Activated CD4-positive, CD25-positive, alpha-beta regulatory T cell treated with anti-CD3 and anti-CD28 coated beads, Interleukin-2, amount 50 U/mL, for 24 hours (primary cell): ENCODE measurements at regions not wholly inside any gene's neighbourhood (a gene's known extent, or its start where the extent isn't known, plus 50 kb on each side); places are given as distances from the start of the nearest gene placed in this dataset.

Source experiments
- ATAC-seq, 2 donors: fragments of 150-1000 bp; cut with Tn5 transposase; one replicate each; pipeline ENCODE4 v1.10.0; 2021; ENCODE audit warnings: mild to moderate bottlenecking in 1 of 2, moderate library complexity in 1 of 2

GRCh38 chr14:22011253-22011642 is 337.6 kb upstream of the OR4E1 start:
- no peak for ATAC-seq

DNA sequence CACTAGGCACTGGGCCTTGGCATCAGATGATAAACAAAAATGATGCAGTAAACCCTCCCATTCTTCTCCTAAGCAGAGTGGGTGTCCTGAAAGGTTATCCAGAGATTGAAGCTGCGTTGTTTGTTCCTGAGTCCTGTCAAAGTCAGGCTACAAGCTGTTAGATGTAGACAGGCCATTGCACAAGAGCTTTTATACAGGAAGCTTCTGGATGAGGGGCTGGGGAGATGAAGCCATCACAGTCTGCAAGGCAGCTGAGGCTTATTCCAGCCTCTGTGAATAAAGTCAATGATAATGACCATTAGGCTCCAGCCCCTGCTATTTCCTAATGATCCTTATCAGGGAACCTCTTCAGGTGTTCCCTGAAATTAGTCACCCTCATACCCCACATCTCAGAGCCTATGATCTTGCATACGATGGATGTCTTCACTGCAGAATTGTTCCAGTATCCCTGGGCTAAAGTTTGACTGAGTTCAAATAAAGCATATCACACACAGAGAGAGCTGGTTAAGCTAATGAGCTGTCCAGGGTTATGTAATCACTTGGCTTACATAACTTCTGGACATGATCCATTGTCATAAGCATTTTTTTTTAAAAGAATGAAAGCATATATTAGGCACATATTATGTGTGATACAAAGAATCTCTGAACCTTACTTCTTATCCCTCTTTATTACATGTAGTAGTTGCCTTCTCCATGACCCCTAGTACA is 337.1 kb upstream of the OR4E1 start:
- ATAC-seq: no peak

- no peak for ATAC-seq
Measured at GRCh38 chr14:22008766-22009165, 335.1 kb upstream of the OR4E1 start.

DNA sequence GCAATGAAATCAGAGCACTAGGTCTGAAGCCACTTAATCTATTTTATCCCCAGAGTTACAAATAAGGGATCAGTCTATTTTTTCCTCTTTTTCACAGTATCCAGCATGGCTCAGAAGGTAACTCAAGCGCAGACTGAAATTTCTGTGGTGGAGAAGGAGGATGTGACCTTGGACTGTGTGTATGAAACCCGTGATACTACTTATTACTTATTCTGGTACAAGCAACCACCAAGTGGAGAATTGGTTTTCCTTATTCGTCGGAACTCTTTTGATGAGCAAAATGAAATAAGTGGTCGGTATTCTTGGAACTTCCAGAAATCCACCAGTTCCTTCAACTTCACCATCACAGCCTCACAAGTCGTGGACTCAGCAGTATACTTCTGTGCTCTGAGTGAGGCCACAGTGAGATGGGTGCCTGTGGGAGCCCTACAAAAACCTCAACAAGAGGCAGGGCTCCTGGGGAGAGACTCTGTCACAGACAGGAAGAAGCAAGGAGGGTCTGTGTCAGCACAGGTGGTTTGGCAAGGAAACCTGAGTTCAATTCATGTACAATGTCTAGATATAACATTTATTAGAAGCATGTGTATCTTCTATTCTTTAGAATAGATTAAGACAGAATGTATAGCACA is 334.3 kb upstream of the OR4E1 start:
- ATAC-seq: peak in 1 of 2 donors; percentile 31

DNA sequence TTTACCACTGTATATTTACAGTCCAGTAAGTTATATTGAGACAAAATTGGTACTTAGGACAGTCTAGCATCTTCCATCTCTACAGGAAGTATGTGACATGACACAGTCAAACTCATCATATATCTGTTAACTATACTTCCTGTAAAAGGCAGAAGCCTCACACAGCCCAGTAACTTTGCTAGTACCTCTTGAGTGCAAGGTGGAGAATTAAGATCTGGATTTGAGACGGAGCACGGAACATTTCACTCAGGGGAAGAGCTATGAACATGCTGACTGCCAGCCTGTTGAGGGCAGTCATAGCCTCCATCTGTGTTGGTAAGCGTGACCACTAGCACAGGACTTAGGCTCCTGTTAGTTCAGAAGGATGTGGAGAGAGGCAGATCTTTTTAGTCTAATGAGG is 333.7 kb upstream of the OR4E1 start:
- peak; percentile 39 to 56 for ATAC-seq

DNA sequence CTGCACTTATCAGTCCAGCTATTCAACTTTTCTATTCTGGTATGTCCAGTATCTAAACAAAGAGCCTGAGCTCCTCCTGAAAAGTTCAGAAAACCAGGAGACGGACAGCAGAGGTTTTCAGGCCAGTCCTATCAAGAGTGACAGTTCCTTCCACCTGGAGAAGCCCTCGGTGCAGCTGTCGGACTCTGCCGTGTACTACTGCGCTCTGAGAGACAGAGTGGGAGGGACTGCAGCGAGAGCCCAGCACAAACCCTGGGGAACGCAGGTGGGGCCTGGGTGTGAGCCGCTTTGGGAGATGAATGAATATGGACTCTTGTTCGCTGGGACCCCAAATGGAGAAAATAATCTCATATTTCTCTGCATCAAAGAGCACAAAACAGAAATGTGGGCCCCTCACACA is 329.8 kb upstream of the OR4E1 start:
- no peak for ATAC-seq

DNA sequence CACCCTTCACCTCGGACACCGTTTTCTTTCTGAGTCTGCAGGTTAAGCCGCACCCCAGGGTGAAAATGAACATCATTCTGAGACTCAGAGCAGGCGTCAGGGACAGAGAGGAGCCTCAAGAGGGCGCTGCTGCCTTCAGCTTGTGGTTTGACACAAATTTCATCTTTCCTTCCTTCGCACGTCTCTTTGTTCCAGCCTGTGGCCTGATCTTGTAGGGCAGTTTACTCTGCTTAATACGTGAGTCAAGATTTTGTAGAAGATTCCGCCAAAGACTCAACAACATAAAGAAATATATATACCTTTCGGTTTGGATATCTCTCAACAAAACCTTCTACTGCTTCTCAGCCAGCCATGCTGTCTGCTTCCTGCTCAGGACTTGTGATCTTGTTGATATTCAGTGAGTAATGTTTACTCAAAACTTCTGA is 329.3 kb upstream of the OR4E1 start:
- ATAC-seq: peak; percentile 72 to 77

DNA sequence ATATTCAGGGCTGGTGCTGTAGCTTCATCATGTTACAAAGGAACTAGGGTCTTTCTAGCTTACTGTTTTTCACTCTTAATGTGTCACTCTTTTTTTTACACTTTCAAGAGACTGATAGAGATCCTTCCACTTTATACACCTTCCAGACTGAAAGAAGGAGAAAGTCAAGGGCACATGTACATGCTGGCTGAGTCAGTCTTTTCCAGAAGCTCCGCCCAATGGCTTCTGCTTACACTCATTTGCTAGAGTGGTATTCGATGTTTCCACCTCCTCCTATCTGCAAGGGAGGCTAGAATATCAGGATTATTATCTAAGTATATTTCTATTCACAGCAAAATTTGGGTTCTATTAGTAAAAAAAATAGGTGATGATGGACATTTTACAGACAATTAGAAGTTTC is 325.8 kb upstream of the OR4E1 start:
- ATAC-seq: peak; percentile 12 to 21

DNA sequence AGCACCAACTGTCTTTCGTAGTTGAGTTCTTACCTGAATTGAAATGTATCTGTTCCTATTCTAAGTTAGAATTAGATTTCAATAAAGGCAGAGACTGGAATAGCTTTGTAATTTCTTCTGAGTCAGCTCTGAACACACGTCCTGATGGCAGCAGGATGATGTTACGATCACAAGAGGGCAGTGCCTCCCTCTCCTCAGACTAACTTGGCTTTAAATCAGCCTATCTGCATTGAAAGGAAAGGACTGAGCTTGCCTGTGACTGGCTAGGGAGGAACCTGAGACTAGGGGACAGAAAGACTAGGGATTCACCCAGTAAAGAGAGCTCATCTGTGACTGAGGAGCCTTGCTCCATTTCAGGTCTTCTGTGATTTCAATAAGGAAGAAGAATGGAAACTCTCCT is 323.7 kb upstream of the OR4E1 start:
- peak; percentile 79 to 84 for ATAC-seq

GRCh38 chr14:21995332-21995731 is 321.7 kb upstream of the OR4E1 start:
- no peak for ATAC-seq

- ATAC-seq: no peak
Measured at GRCh38 chr14:21993837-21994236, 320.2 kb upstream of the OR4E1 start.

- ATAC-seq: no peak
Measured at GRCh38 chr14:21993070-21993469, 319.5 kb upstream of the OR4E1 start.

GRCh38 chr14:21991130-21991529 is 317.5 kb upstream of the OR4E1 start:
- no peak for ATAC-seq

- ATAC-seq: peak in 1 of 2 donors; percentile 12
Measured at GRCh38 chr14:21990116-21990515, 316.5 kb upstream of the OR4E1 start.

- ATAC-seq: no peak
Measured at GRCh38 chr14:21989090-21989489, 315.5 kb upstream of the OR4E1 start.

DNA sequence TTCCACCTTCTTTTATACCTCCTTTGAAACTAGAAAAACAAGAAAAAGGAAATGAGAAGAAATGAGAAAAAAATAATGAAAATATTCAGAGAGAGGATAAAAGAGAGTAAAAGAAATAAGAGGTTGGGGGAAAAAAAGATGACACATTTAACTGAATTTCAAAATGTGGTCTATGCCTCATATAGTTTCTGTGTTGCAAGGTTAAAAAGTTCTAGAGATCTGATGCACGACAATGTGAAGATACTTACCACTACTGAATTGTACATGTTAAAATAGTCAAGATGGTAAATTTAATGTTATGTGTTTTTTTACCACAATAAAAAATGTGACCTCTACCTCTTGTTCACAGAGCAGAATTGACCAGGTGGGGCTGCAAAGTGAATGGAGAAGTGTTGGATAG is 314.8 kb upstream of the OR4E1 start:
- ATAC-seq: peak; percentile 57 to 68

DNA sequence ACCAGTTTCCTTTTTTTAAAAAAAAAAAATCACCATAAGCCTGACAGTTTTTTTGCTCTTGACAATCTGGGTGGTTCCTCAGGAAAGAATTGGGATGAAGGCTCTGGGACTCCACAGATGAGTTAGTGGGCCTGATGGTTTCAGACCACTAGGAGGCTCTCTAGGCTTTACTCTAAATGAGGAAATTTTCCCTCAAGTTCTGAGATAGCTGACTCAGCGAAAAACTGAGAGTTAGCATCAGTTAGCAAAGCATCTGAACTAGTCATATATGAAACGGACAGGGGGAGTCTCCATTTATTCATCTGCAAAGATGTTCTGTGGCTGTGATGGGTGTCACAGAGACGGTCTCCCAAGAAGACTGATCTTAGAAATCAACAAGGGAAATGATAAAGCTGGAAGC is 314.3 kb upstream of the OR4E1 start:
- peak; percentile 76 to 77 for ATAC-seq

GRCh38 chr14:21985081-21985480 is 311.5 kb upstream of the OR4E1 start:
- ATAC-seq: no peak

- ATAC-seq: peak; percentile 28 to 42
Measured at GRCh38 chr14:21978999-21979314, 305.3 kb upstream of the OR4E1 start.

DNA sequence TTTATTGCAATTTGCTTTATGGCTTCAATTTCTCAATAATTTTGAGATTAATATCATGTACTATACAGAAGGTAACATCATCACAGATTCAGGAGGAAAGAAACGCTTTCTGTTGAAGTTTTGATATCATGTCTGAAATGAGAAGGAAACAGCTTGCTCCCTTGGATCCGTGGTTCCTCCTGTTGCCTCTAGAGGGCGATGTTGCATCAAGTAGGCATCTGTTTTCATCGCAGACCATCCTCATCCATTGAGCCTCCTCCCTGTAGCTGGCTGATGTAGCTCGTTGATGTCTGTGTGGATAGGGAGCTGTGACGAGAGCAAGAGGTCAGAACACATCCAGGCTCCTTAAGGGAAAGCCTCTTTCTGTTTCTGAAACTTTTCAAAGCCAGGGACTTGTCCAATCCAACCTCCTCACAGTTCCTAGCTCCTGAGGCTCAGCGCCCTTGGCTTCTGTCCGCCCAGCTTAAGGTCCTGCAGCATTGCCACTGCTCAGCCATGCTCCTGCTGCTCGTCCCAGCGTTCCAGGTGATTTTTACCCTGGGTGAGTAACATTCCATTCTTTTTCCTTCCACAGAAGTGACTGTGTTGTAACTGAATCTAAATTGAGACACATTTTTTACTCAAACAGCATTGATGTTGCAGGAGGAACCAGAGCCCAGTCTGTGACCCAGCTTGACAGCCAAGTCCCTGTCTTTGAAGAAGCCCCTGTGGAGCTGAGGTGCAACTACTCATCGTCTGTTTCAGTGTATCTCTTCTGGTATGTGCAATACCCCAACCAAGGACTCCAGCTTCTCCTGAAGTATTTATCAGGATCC is 304.8 kb upstream of the OR4E1 start:
- ATAC-seq: peak; percentile 67 to 79

GRCh38 chr14:21974741-21975140 is 301.1 kb upstream of the OR4E1 start:
- no peak for ATAC-seq

DNA sequence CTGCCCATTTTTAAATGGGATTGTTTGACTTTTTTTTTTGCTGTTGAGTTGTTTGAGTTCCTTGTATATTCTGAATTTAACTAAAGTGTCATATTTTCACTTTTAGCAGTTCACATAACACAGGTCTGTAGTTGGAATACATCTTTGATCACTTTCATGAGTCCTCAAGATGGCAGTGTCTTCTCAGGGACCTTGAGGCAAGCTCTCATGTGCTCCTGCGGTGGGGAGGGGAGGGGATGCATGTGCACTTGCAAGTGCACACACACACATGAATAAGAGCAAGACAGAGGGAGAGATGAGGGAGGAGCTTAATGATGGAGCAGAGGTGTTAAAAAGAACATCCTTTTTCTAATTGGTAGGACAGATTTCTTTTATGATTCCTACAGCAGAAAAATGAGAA is 291.4 kb upstream of the OR4E1 start:
- ATAC-seq: peak; percentile 76 to 90

- no peak for ATAC-seq
Measured at GRCh38 chr14:21964180-21964579, 290.6 kb upstream of the OR4E1 start.

DNA sequence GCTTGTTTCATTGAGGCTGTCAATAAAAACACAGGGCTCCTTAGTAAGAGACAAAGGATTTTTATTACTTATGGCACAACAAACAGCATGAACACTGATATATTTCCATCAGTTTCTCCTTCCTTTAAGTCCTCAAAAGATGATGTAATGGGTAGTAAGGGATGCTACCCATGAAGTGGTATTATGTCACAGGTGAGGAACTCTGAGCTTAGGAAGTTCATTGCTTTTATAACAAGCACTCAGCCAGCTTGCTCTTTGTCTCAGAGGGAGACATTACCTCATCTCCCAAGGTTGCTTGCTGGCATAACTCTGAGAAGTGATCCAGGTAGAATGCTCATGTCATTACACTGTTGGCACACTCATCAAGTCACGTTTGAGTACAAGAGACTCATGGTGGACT is 287.0 kb upstream of the OR4E1 start:
- ATAC-seq: no peak
